ENCODE measurements at regions not wholly inside any gene's neighbourhood (a gene's known extent, or its start where the extent isn't known, plus 50 kb on each side); places are given as distances from the start of the nearest gene placed in this dataset.

- POLR2A ChIA-PET: no interaction called here
Observed at GRCh38 chr2:223314811-223315210, 262.8 kb downstream of the KCNE4 start.

GRCh38 chr2:223315813-223316212, 263.8 kb downstream of the KCNE4 start:
- H3K27ac Mint-ChIP-seq (ENCODE audit: unreplicated experiment): no peak overlapping the region
- POLR2A ChIA-PET: no interaction called here

More at GRCh38 chr2:223314811-223315210, 262.8 kb downstream of the KCNE4 start:
- H3K4me3 ChIP-seq (ENCODE audit: low read depth, low read length): no peak overlapping the region
- H3K27me3 ChIP-seq (replicated peaks; ENCODE audit: control insufficient read depth, insufficient read depth, low read length): no peaks in the 10 kb centered on the region
- TF ChIP-seq CTCF (IDR thresholded peaks at IDR 0.05; ENCODE audit: insufficient read depth in 1 of 2, low read depth in 1 of 2, low read length in 1 of 2, severe bottlenecking in 1 of 2, unreplicated experiment in 1 of 2): no peak
- BruUV-seq (replicated peaks): no TSS peak
- Mint-ChIP-seq H3K27ac (ENCODE audit: unreplicated experiment) (no peak overlapping the region), H3K36me3 (ENCODE audit: insufficient read depth, unreplicated experiment) (no peaks in the 10 kb centered on the region), H3K9me3 (ENCODE audit: unreplicated experiment) (no peaks in the 10 kb centered on the region), H3K27me3 (ENCODE audit: insufficient read depth, unreplicated experiment) (peaks cover 11% of the 10 kb centered on the region), H3K4me1 (ENCODE audit: low read depth, unreplicated experiment) (no peaks in the 10 kb centered on the region), H3K4me3 (ENCODE audit: unreplicated experiment) (no peak overlapping the region)
- CTCF ChIA-PET: no interaction called here
- no peaks in the 10 kb centered on the region for H3K36me3 ChIP-seq (ENCODE audit: control insufficient read depth, insufficient read depth, low read length)
- H3K4me1 ChIP-seq: no peaks in the 10 kb centered on the region
- DNase-seq: no peak
- no peaks in the 10 kb centered on the region for H3K9me3 ChIP-seq
- intact Hi-C loops (cut with micrococcal nuclease; ENCODE audit: unreplicated experiment): no loop called here

GRCh38 chr2:223316342-223316741, 264.4 kb downstream of the KCNE4 start:
- intact Hi-C loops (cut with micrococcal nuclease; ENCODE audit: unreplicated experiment): no loop called here
- POLR2A ChIA-PET: no interaction called here

More at GRCh38 chr2:223315813-223316212, 263.8 kb downstream of the KCNE4 start:
- Histone ChIP-seq H3K9me3 (no peaks in the 10 kb centered on the region), H3K27me3 (replicated peaks; ENCODE audit: control insufficient read depth, insufficient read depth, low read length) (no peaks in the 10 kb centered on the region), H3K4me3 (ENCODE audit: low read depth, low read length) (no peak overlapping the region), H3K4me1 (no peaks in the 10 kb centered on the region), H3K36me3 (ENCODE audit: control insufficient read depth, insufficient read depth, low read length) (no peaks in the 10 kb centered on the region)
- no peak for DNase-seq
- Mint-ChIP-seq H3K9me3 (ENCODE audit: unreplicated experiment) (no peaks in the 10 kb centered on the region), H3K4me1 (ENCODE audit: low read depth, unreplicated experiment) (no peaks in the 10 kb centered on the region), H3K4me3 (ENCODE audit: unreplicated experiment) (no peak overlapping the region), H3K27me3 (ENCODE audit: insufficient read depth, unreplicated experiment) (peaks cover 11% of the 10 kb centered on the region), H3K36me3 (ENCODE audit: insufficient read depth, unreplicated experiment) (no peaks in the 10 kb centered on the region)
- CTCF ChIA-PET: no interaction called here
- no TSS peak for BruUV-seq (replicated peaks)
- no peak for TF ChIP-seq CTCF (IDR thresholded peaks at IDR 0.05; ENCODE audit: insufficient read depth in 1 of 2, low read depth in 1 of 2, low read length in 1 of 2, severe bottlenecking in 1 of 2, unreplicated experiment in 1 of 2)
- intact Hi-C loops (cut with micrococcal nuclease; ENCODE audit: unreplicated experiment): no loop called here

More at GRCh38 chr2:223316342-223316741, 264.4 kb downstream of the KCNE4 start:
- TF ChIP-seq CTCF (IDR thresholded peaks at IDR 0.05; ENCODE audit: insufficient read depth in 1 of 2, low read depth in 1 of 2, low read length in 1 of 2, severe bottlenecking in 1 of 2, unreplicated experiment in 1 of 2): no peak
- no peaks in the 10 kb centered on the region for H3K27me3 ChIP-seq (replicated peaks; ENCODE audit: control insufficient read depth, insufficient read depth, low read length)
- no peaks in the 10 kb centered on the region for H3K4me1 ChIP-seq
- H3K9me3 Mint-ChIP-seq (ENCODE audit: unreplicated experiment): no peaks in the 10 kb centered on the region
- no TSS peak for BruUV-seq (replicated peaks)
- no peaks in the 10 kb centered on the region for H3K36me3 Mint-ChIP-seq (ENCODE audit: insufficient read depth, unreplicated experiment)
- no peaks in the 10 kb centered on the region for H3K36me3 ChIP-seq (ENCODE audit: control insufficient read depth, insufficient read depth, low read length)
- H3K4me1 Mint-ChIP-seq (ENCODE audit: low read depth, unreplicated experiment): no peaks in the 10 kb centered on the region
- H3K4me3 ChIP-seq (ENCODE audit: low read depth, low read length): no peak overlapping the region
- CTCF ChIA-PET: no interaction called here
- H3K4me3 Mint-ChIP-seq (ENCODE audit: unreplicated experiment): no peak overlapping the region
- H3K27me3 Mint-ChIP-seq (ENCODE audit: insufficient read depth, unreplicated experiment): peaks cover 11% of the 10 kb centered on the region
- DNase-seq: no peak
- H3K27ac Mint-ChIP-seq (ENCODE audit: unreplicated experiment): no peak overlapping the region
- H3K9me3 ChIP-seq: no peaks in the 10 kb centered on the region

Data from Caco-2 (cell line).